Astrocyte of the cerebellum (primary cell): ENCODE measurements at regions not wholly inside any gene's neighbourhood (a gene's known extent, or its start where the extent isn't known, plus 50 kb on each side); places are given as distances from the start of the nearest gene placed in this dataset.

Source experiments
- DNase-seq: peaks from one replicate; pipeline ENCODE4 v3.0.0-alpha.2; 2011; ENCODE audit warnings: low read depth
- H3K4me3 ChIP-seq: 2 replicates; pipeline ENCODE4 v1.5.1; 2011; ENCODE audit warnings: mild to moderate bottlenecking, low read depth, low read length, moderate library complexity
- CTCF ChIP-seq: IDR thresholded peaks from 2 replicates; pipeline ENCODE4 v1.5.1; 2012; ENCODE audit warnings: low read length, low read depth, moderate library complexity, mild to moderate bottlenecking; ENCODE audit errors: missing control alignments
- in situ Hi-C: cut with HindIII; loops from 2 replicates; pipeline ENCODE4 v1.10.0; 2017; ENCODE audit warnings: low sequenced_read_pairs

- DNase-seq: no peak
- no peak overlapping the region for H3K4me3 ChIP-seq
- in situ Hi-C loops: no loop called here
- no peak for TF ChIP-seq CTCF
These were observed 202.7 kb downstream of the ZEB2 start for GRCh38 chr2:144317071-144317738.

GRCh38 chr2:144310889-144311608 lies 208.9 kb downstream of the ZEB2 start:
- no peak for DNase-seq
- no peak for TF ChIP-seq CTCF
- in situ Hi-C loops: no loop called here
- H3K4me3 ChIP-seq: no peak overlapping the region

GRCh38 chr2:144310484-144310883 lies 209.4 kb downstream of the ZEB2 start:
- TF ChIP-seq CTCF: no peak
- H3K4me3 ChIP-seq: no peak overlapping the region
- in situ Hi-C loops: no loop called here
- DNase-seq: no peak

- TF ChIP-seq CTCF: no peak
- H3K4me3 ChIP-seq: no peak overlapping the region
- DNase-seq: no peak
- in situ Hi-C loops: no loop called here
These were observed 212.2 kb downstream of the ZEB2 start for GRCh38 chr2:144307711-144308110.

GRCh38 chr2:144304202-144304601 lies 215.7 kb downstream of the ZEB2 start:
- in situ Hi-C loops: no loop called here
- no peak for TF ChIP-seq CTCF
- DNase-seq: no peak
- H3K4me3 ChIP-seq: no peak overlapping the region

GRCh38 chr2:144300632-144301031 lies 219.3 kb downstream of the ZEB2 start:
- in situ Hi-C loops: no loop called here
- TF ChIP-seq CTCF: no peak
- DNase-seq: no peak
- no peak overlapping the region for H3K4me3 ChIP-seq
